SK-N-SH (cell line): ENCODE measurements at regions not wholly inside any gene's neighbourhood (a gene's known extent, or its start where the extent isn't known, plus 50 kb on each side); places are given as distances from the start of the nearest gene placed in this dataset.

Experiments
- CTCF ChIA-PET: fragments of 300-600, 350-600 bp; formaldehyde crosslinking; extraction: SDS; loops from one replicate; lab custom pipeline; 2021; lab: Yijun Ruan, JAX
- POLR2A ChIA-PET: fragments of 350-600 bp; sonication (Branson Sonifier 250); formaldehyde crosslinking; extraction: SDS; loops from one replicate; lab custom pipeline; 2020; ENCODE audit warnings: antibody characterized with exemption, inconsistent platforms; lab: Yijun Ruan, JAX
- DNase-seq: peaks from one replicate; pipeline ENCODE4 v3.0.0; 2012
- H2AFZ ChIP-seq: fragments of 200-600 bp; sonication (generic); 2 replicates; pipeline ENCODE4 v1.8.1; 2016; ENCODE audit warnings: antibody characterized with exemption, mild to moderate bottlenecking, low read depth
- H3F3A ChIP-seq: fragments of 200-600 bp; sonication (generic); replicated peaks from 2 replicates; pipeline ENCODE3; 2016; ENCODE audit warnings: antibody characterized with exemption, mild to moderate bottlenecking; ENCODE audit not compliant: insufficient read depth
- H3K27ac ChIP-seq, 2 experiments: fragments of 200-500 bp in 1 of 2; fragments of 200-600 bp in 1 of 2; sonication (Bioruptor generic) in 1 of 2; sonication (generic), shearing (Covaris generic) in 1 of 2; 2 replicates each; pipeline versions ENCODE4 v1.5.1 to v1.6.1; 2014 to 2016; ENCODE audit warnings: low read depth in 2 of 2, inconsistent platforms in 1 of 2, low read length in 1 of 2, mild to moderate bottlenecking in 1 of 2, mixed read lengths in 1 of 2
- H3K27me3 ChIP-seq: fragments of 200-600 bp; sonication (generic), shearing (Covaris generic); 2 replicates; pipeline ENCODE4 v1.6.1; 2016; ENCODE audit warnings: mixed run types; ENCODE audit not compliant: insufficient read depth
- H3K36me3 ChIP-seq, 2 experiments: fragments of 200-500 bp in 1 of 2; fragments of 200-600 bp in 1 of 2; sonication (Bioruptor generic) in 1 of 2; sonication (generic) in 1 of 2; replicated peaks in 1 of 2; 2 replicates each; pipeline versions ENCODE3 to v1.5.1; 2014 to 2016; ENCODE audit warnings: low read length in 1 of 2, mild to moderate bottlenecking in 1 of 2; ENCODE audit not compliant: insufficient read depth in 2 of 2, control insufficient read depth in 1 of 2
- H3K4me1 ChIP-seq, 2 experiments: fragments of 200-500 bp in 1 of 2; fragments of 200-600 bp in 1 of 2; sonication (Bioruptor generic) in 1 of 2; sonication (generic), shearing (Covaris generic) in 1 of 2; 2 replicates each; pipeline versions ENCODE4 v1.5.1 to v1.6.1; 2014 to 2016; ENCODE audit warnings: low read depth in 1 of 2, low read length in 1 of 2, mixed run types in 1 of 2; ENCODE audit not compliant: insufficient read depth in 2 of 2, control insufficient read depth in 1 of 2
- H3K4me2 ChIP-seq: fragments of 200-600 bp; sonication (generic), shearing (Covaris generic); 2 replicates; pipeline ENCODE4 v1.6.1; 2017; ENCODE audit warnings: mixed run types
- H3K4me3 ChIP-seq, 2 experiments: fragments of 200-500 bp in 1 of 2; fragments of 200-600 bp in 1 of 2; sonication (Bioruptor generic) in 1 of 2; sonication (generic), shearing (Covaris generic) in 1 of 2; 2 replicates each; pipeline versions ENCODE4 v1.5.1 to v1.8.1; 2014 to 2016; ENCODE audit warnings: low read depth in 2 of 2, inconsistent platforms in 1 of 2, low read length in 1 of 2, mild to moderate bottlenecking in 1 of 2, mixed read lengths in 1 of 2, moderate library complexity in 1 of 2
- H3K79me2 ChIP-seq: fragments of 200-600 bp; sonication (generic); 2 replicates; pipeline ENCODE4 v1.8.1; 2017; ENCODE audit warnings: mild to moderate bottlenecking; ENCODE audit not compliant: insufficient read depth
- H3K9ac ChIP-seq: fragments of 200-600 bp; sonication (generic); 2 replicates; pipeline ENCODE4 v1.6.1; 2017; ENCODE audit warnings: mixed run types
- H3K9me2 ChIP-seq: fragments of 200-600 bp; sonication (generic); 2 replicates; pipeline ENCODE4 v1.6.1; 2017; ENCODE audit warnings: mixed run types
- H3K9me3 ChIP-seq: fragments of 200-600 bp; sonication (generic); 2 replicates; pipeline ENCODE4 v1.6.1; 2017; ENCODE audit warnings: mixed run types, mild to moderate bottlenecking, moderate library complexity
- H4K20me1 ChIP-seq: fragments of 200-600 bp; sonication (generic); 2 replicates; pipeline ENCODE4 v1.6.1; 2017; ENCODE audit warnings: mild to moderate bottlenecking, mixed run types; ENCODE audit not compliant: insufficient read depth
- CHD2 ChIP-seq: fragments of 150-350 bp; IDR thresholded peaks from 2 replicates; pipeline ENCODE4 v1.6.1; 2018; ENCODE audit warnings: low read length; ENCODE audit not compliant: partially characterized antibody
- EZH2phosphoT487 ChIP-seq: fragments of 200-600 bp; sonication (generic); IDR thresholded peaks from 2 replicates; pipeline ENCODE4 v1.6.1; 2017; ENCODE audit warnings: low read depth, mixed run types, mild to moderate bottlenecking, antibody characterized with exemption, moderate library complexity, borderline replicate concordance
- FOSL2 ChIP-seq: IDR thresholded peaks from 2 replicates; pipeline ENCODE4 v1.4.0; 2012; ENCODE audit warnings: low read depth, mild to moderate bottlenecking, moderate library complexity, borderline replicate concordance
- FOXJ3 ChIP-seq: sonication (generic); formaldehyde crosslinking; IDR thresholded peaks from 2 replicates; pipeline ENCODE4 v1.5.1; 2020; ENCODE audit warnings: mild to moderate bottlenecking, missing genetic modification reagents
- FOXM1 ChIP-seq: IDR thresholded peaks from 2 replicates; pipeline ENCODE4 v1.4.0; 2012; ENCODE audit warnings: low read depth, mild to moderate bottlenecking
- GATA2 ChIP-seq: sonication (generic); formaldehyde crosslinking; IDR thresholded peaks from 2 replicates; pipeline ENCODE4 v1.5.0; 2020; ENCODE audit warnings: mild to moderate bottlenecking, missing genetic modification reagents
- JUND ChIP-seq: IDR thresholded peaks from 2 replicates; pipeline ENCODE4 v1.4.0; 2012
- MXI1 ChIP-seq: IDR thresholded peaks from 2 replicates; pipeline ENCODE4 v1.6.1; 2012; ENCODE audit warnings: mild to moderate bottlenecking, low read depth, low read length, improper control_type of control experiment
- NRF1 ChIP-seq: IDR thresholded peaks from 2 replicates; pipeline ENCODE4 v1.6.1; 2012; ENCODE audit warnings: low read depth, mild to moderate bottlenecking, low read length
- RAD21 ChIP-seq: IDR thresholded peaks from 2 replicates; pipeline ENCODE4 v1.6.1; 2012; ENCODE audit warnings: mild to moderate bottlenecking, low read length
- RFX5 ChIP-seq: IDR thresholded peaks from 2 replicates; pipeline ENCODE4 v1.6.1; 2012; ENCODE audit warnings: mild to moderate bottlenecking, improper control_type of control experiment, low read length
- SIN3A ChIP-seq: IDR thresholded peaks from 2 replicates; pipeline ENCODE4 v1.6.1; 2012; ENCODE audit warnings: low read depth, mild to moderate bottlenecking, low read length, moderate library complexity, borderline replicate concordance
- TAF1 ChIP-seq: IDR thresholded peaks from 2 replicates; pipeline ENCODE4 v1.6.1; 2012; ENCODE audit warnings: low read depth, mild to moderate bottlenecking, low read length, moderate library complexity, borderline replicate concordance
- YY1 ChIP-seq: IDR thresholded peaks from 2 replicates; pipeline ENCODE4 v1.4.0; 2012; ENCODE audit warnings: low read depth, mild to moderate bottlenecking
- WGBS: methylation state at CpG from one replicate; pipeline ENCODE4 v1.1.6; 2017; ENCODE audit warnings: low lambda C conversion rate; 5-methylcytosine and 5-hydroxymethylcytosine counted together
- TF ChIP-seq, protein P1 (sequence below): IDR thresholded peaks from 2 replicates; pipeline ENCODE4; 2012
- TF ChIP-seq, protein P2 (sequence below): fragments of 150-350 bp; IDR thresholded peaks from 2 replicates; pipeline ENCODE4 v1.6.1; 2017; ENCODE audit warnings: antibody characterized with exemption, low read length, low read depth, borderline replicate concordance
- TF ChIP-seq, protein P3 (sequence below): IDR thresholded peaks from 2 replicates; pipeline ENCODE4 v1.6.1; 2012; ENCODE audit warnings: mild to moderate bottlenecking, low read depth, low read length, moderate library complexity

DNA sequence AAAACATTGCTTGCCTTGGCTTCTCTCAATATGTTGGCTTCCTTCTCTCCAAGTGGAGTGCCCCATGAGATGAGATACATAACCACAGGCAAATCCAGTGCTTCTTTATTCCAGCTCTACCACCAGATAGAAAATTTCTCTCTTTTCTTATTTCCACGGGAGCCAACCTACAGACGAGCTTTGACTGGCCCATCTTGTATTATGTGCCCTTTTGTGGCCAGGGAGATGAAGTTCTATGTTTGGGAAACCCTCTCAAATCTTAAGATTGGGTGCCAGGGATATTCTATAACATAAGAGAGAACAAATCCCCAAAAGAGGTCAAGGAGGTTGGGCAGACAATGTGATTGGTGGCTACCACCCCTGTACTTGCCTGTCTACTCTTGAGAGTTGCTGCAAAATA lies 351.8 kb downstream of the ZNF326 start:
- no peaks in the 10 kb centered on the region for H3K36me3 ChIP-seq
- no peaks in the 10 kb centered on the region for H3K9me3 ChIP-seq
- no peak for TF ChIP-seq FOXJ3 (CRISPR knock-in tag)
- no peak for TF ChIP-seq JUND
- TF ChIP-seq, all 33 proteins: peak for 0
- Histone ChIP-seq H2AFZ (no peak overlapping the region), H3K27me3 (no peaks in the 10 kb centered on the region), H3K79me2 (no peaks in the 10 kb centered on the region), H3K27ac (no peak overlapping the region), H3K4me2 (no peak overlapping the region), H3K4me3 (no peak overlapping the region), H3K4me1 (no peaks in the 10 kb centered on the region), H4K20me1 (no peaks in the 10 kb centered on the region), H3F3A (no peaks in the 10 kb centered on the region), H3K9ac (no peak overlapping the region), H3K9me2 (no peaks in the 10 kb centered on the region)
- ChIA-PET CTCF (no interaction called here), POLR2A (no interaction called here)
- WGBS: 3% methylated on average over 2 of the region's 2 CpGs
- no peak for DNase-seq

DNA sequence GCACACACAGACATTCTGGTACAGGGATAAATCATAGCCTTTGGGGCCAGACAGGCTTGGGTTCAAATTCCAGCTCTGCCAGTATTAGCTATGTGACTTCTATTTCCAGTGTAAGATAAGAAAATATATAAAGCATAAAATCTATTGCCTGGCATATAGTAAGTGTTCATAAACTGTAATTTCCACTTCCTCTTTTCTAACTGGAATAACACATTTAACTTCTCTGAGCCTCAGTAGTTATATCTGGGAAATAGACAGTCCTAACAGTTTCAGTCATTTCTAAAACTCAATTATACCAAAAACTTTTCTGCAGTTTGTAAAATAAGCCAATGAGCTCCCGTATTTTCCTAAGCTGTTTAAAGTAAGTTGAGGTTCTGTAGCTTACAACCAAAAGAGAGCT lies 351.4 kb downstream of the ZNF326 start:
- Histone ChIP-seq H2AFZ (no peak overlapping the region), H3K27ac (no peak overlapping the region), H3K9me3 (no peaks in the 10 kb centered on the region), H3K4me3 (no peak overlapping the region), H3K9me2 (no peaks in the 10 kb centered on the region), H4K20me1 (no peaks in the 10 kb centered on the region), H3K4me1 (no peaks in the 10 kb centered on the region; a peak in 1 of 4 replicates), H3K36me3 (no peaks in the 10 kb centered on the region), H3K9ac (no peak overlapping the region), H3K79me2 (no peaks in the 10 kb centered on the region), H3K4me2 (no peak overlapping the region), H3K27me3 (no peaks in the 10 kb centered on the region), H3F3A (no peaks in the 10 kb centered on the region)
- WGBS: 0% methylated on average over 1 of the region's 1 CpG
- TF ChIP-seq FOXM1: no peak
- no peak for TF ChIP-seq SIN3A
- TF ChIP-seq, protein P1, sequence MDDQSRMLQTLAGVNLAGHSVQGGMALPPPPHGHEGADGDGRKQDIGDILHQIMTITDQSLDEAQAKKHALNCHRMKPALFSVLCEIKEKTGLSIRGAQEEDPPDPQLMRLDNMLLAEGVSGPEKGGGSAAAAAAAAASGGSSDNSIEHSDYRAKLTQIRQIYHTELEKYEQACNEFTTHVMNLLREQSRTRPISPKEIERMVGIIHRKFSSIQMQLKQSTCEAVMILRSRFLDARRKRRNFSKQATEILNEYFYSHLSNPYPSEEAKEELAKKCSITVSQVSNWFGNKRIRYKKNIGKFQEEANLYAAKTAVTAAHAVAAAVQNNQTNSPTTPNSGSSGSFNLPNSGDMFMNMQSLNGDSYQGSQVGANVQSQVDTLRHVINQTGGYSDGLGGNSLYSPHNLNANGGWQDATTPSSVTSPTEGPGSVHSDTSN: no peak
- no peak for DNase-seq
- ChIA-PET CTCF (no interaction called here), POLR2A (no interaction called here)

DNA sequence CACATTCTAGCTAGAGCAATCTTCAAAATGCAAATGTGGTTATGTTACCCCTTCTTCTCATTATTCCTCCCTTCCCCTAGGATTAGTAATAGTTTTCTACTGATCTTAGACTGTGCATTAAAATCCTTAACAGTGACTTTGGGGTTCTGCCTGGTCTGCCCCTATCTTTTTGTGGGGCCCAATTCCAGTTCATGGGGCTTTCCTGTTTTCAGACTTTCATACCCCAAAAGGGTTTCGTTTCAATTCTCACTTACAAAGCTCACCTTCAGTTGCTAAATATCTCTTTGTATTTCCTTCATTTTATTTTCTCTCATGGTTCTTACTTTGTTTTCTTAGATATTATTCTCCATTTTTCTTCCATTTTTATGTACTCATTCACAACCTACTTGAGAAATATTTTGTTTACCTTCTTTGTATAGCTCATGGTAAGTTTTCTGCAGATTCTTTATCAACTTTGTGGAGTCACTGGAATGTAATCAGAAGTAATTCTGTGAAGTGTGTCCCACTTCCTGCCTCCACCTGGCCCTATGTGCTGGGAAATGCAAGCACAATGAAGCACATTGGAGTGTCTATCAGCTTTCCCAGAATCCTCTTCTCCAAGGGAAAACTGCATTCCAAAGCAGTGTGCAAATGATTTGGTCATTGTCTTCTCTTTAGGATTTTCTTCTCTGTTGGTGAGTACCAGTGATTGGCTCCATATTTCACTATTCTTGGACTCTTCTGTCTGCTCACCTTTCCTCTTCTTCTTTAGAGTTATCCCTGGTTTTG lies 350.2 kb downstream of the ZNF326 start:
- no peak overlapping the region for H3K9ac ChIP-seq
- 3% methylated on average over 1 of the region's 1 CpG for WGBS
- POLR2A ChIA-PET: no interaction called here
- H3K4me3 ChIP-seq: no peak overlapping the region
- no peak overlapping the region for H2AFZ ChIP-seq
- no peaks in the 10 kb centered on the region for H3K36me3 ChIP-seq
- no peak overlapping the region for H3K4me2 ChIP-seq
- no peaks in the 10 kb centered on the region for H4K20me1 ChIP-seq
- H3K4me1 ChIP-seq: no peaks in the 10 kb centered on the region; a peak in 1 of 4 replicates
- no peaks in the 10 kb centered on the region for H3F3A ChIP-seq
- no peaks in the 10 kb centered on the region for H3K9me3 ChIP-seq
- CTCF ChIA-PET: interaction anchor here (1.4 kb wide), 1 partner anchor 24 kb away, joined by 3 read pairs; no protein-coding TSS in a partner anchor
- no peaks in the 10 kb centered on the region for H3K27me3 ChIP-seq
- DNase-seq: no peak
- no peaks in the 10 kb centered on the region for H3K9me2 ChIP-seq
- H3K79me2 ChIP-seq: no peaks in the 10 kb centered on the region
- H3K27ac ChIP-seq: no peak overlapping the region
- TF ChIP-seq RFX5 (no peak), RAD21 (no peak), FOSL2 (no peak), CHD2 (no peak), GATA2 (CRISPR knock-in tag) (no peak), EZH2phosphoT487 (no peak), TAF1 (no peak), SIN3A (no peak), MXI1 (no peak), YY1 (no peak), NRF1 (no peak), JUND (no peak)
- TF ChIP-seq, protein P2, sequence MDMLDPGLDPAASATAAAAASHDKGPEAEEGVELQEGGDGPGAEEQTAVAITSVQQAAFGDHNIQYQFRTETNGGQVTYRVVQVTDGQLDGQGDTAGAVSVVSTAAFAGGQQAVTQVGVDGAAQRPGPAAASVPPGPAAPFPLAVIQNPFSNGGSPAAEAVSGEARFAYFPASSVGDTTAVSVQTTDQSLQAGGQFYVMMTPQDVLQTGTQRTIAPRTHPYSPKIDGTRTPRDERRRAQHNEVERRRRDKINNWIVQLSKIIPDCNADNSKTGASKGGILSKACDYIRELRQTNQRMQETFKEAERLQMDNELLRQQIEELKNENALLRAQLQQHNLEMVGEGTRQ: no peak
- TF ChIP-seq, protein P3, sequence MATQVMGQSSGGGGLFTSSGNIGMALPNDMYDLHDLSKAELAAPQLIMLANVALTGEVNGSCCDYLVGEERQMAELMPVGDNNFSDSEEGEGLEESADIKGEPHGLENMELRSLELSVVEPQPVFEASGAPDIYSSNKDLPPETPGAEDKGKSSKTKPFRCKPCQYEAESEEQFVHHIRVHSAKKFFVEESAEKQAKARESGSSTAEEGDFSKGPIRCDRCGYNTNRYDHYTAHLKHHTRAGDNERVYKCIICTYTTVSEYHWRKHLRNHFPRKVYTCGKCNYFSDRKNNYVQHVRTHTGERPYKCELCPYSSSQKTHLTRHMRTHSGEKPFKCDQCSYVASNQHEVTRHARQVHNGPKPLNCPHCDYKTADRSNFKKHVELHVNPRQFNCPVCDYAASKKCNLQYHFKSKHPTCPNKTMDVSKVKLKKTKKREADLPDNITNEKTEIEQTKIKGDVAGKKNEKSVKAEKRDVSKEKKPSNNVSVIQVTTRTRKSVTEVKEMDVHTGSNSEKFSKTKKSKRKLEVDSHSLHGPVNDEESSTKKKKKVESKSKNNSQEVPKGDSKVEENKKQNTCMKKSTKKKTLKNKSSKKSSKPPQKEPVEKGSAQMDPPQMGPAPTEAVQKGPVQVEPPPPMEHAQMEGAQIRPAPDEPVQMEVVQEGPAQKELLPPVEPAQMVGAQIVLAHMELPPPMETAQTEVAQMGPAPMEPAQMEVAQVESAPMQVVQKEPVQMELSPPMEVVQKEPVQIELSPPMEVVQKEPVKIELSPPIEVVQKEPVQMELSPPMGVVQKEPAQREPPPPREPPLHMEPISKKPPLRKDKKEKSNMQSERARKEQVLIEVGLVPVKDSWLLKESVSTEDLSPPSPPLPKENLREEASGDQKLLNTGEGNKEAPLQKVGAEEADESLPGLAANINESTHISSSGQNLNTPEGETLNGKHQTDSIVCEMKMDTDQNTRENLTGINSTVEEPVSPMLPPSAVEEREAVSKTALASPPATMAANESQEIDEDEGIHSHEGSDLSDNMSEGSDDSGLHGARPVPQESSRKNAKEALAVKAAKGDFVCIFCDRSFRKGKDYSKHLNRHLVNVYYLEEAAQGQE: no peak
